ENCODE measurements at regions not wholly inside any gene's neighbourhood (a gene's known extent, or its start where the extent isn't known, plus 50 kb on each side); places are given as distances from the start of the nearest gene placed in this dataset.

DNA sequence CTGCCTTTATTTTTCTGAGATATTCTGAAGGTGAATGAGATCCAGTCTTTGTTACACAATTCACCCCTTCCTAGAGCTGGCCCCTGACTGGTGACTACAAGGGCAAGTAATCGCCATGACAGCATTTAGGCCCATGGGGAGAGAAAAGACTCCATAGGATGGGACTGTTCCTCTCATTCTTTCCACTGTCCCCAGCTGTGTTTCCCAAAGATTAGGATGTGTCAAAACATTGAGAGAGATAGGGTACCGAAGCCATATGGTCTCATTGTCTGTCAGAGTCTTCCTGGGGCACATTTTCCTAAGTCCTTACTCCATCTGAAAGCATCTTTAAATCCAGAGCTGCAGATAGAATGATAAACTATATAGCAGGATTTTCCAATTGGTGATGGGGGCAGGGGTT, 423.5 kb downstream of the OMA1 start:
- no peak for DNase-seq

DNA sequence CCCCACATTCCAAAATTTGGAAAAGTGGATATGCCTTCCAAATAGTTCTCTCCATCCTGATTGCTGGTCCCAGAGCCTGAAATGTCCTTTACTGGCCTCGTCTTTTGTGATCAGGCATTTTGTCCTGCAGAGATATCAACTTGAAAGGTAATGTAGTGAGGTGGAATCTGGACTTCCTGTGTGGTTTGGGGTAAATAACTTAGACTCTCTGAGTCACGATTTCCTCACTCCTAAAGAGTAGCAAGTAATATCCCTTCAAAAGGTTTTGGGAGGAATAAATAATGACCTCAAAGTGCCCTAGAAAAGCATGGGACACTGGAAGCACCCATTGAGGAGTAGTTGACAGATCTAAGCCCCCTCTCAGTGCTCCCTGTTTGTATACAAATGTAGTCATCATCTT, 426.6 kb downstream of the OMA1 start:
- no peak for DNase-seq

- no peak for DNase-seq
Measured at GRCh38 chr1:58116284-58116683, 430.2 kb downstream of the OMA1 start.

DNA sequence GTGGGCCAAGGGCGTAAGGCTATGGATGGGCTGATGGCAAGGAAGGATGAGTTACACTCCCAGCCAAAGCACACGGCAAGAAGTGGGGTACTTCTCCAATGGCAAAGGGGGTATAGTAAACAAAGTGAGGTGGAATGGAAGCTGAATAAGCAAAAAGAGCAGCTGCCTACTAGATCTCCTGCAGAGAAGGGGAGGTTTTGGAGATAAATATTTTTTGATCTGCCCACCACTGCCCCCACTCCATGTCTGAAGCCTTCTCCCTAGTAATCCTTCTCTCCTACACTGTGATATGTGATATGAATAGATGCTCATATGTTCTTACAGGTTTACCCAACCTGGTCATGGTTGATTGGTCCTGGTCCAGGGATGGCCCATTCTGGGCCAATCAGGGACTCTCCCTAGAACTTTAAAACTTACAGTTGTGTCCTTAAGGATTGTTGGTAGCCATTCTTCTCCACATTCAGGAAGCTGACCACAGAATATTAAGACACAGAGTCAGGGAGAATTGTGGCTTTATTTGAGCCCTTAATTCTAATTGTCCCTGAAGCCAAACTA, 436.8 kb downstream of the OMA1 start:
- no peak for DNase-seq

GRCh38 chr1:58108783-58109182, 437.7 kb downstream of the OMA1 start:
- no peak for DNase-seq

DNA sequence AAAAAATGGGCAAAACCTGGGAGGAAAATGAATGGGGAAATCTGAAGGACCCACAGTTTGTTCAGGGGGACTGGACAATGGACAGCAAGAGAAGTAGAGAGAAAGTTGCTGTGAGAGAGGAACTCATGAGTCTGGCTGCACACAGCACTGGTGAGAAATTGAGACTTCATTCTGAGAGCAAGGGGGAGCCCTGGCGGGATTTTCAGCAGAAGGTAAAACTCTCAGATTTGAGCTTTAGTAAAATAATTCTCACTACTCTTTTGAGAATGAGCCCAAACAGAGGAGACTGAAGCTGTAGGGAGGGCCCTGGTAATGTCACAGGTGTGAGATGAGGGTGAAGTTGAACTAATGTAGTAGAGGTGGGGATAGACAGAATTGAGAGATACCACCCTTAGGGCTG, 438.6 kb downstream of the OMA1 start:
- DNase-seq = no peak

DNA sequence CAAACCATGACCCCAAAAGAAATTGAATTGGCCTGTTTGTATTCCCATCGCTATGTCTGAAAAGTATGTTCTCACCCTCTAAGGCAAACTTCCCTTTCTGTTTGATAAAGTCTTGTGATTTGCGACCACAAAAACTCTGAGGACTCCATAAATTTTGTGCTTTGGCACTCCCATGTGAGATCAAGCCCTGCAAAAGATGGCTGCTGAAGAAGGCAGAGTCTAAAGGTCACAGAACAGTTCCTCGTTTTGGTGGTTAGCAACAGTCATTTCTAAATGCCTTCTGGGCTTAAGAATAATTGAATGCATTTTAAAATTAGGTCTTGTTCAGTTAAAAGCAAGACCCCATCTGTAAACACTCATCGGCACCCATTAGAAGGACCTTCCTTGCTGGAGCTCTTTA, 441.6 kb downstream of the OMA1 start:
- no peak for DNase-seq

DNA sequence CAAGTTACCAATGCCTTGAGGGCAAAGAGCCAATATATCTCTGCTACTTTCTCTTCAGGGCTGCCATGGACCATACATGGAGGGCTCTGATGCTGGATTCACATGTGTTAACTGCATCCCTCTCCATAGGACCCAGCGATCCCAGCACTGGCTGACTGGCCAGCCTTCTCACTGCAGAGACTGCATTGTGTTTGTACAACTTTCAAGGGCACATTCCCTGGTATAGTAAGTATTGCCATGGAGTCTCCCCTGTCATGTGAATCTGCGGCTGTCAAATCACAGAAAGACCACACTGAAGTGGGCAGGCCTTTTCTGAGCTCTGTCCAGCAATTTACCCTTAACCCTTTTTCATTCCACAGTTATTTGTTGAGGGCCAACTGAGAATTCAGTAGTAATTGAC, 449.8 kb downstream of the OMA1 start:
- no peak for DNase-seq

- no peak for DNase-seq
Measured at GRCh38 chr1:58095183-58095582, 451.3 kb downstream of the OMA1 start.

DNA sequence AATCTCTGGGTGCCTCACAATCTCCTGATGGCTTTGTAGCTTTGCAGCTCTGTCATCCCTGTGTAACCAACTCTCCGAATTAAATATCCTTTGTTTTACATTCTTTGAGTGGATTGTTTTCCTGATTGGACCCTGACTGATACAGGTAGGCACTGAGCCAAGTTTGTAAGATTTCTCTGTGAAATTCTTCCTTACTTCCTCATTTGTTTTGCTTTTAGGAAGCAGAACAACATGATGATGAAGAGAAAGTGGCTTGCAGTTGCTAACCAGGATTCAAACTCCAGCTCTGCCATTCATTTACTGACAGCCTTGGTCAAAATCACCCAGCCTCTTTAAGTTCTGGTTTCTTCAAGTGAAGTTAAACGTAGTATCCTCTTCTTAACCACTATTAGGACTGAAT, 452.3 kb downstream of the OMA1 start:
- DNase-seq = no peak

GRCh38 chr1:58090640-58091039, 455.9 kb downstream of the OMA1 start:
- DNase-seq = no peak

GRCh38 chr1:58089898-58090534, 456.5 kb downstream of the OMA1 start:
- DNase-seq = no peak

DNA sequence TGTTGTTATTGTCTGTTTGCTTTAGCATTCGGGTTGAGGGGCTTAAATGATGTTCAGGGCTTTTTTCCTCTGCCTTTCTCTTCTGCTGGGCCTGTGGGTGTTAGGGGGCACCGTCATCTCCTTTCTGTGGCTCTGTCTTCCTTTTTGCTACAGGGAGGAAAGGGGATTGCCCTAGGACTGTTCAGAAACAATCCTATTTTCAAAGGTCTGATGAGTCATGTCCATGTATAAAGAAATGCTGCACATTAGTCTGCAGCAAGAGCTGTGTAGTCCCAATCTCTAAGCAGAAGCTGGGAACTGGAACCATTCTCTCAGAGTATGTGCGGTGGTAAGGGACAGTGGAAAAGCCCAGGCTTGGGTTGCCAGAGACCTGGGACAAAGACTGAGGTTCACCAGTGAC, 462.3 kb downstream of the OMA1 start:
- DNase-seq = no peak

DNA sequence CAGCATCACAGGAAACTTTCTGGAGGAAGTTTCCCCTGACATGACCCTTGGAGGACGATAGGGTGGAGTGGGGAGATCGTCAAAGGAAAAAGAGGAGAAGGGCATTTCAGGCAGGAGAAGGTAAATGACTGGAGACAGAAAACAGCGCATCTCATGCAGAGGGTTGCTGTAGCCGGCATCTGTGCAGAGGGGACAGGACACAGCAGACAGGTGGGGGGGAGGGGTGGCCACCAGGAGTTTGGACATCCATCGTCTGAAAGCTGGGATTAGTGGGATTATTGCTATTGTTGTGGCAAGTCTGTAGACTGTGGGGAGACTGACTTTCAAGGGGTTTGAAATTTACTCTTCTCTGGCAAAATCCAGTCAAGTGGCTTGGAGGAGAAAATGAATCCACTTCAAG, 463.9 kb downstream of the OMA1 start:
- no peak for DNase-seq

DNA sequence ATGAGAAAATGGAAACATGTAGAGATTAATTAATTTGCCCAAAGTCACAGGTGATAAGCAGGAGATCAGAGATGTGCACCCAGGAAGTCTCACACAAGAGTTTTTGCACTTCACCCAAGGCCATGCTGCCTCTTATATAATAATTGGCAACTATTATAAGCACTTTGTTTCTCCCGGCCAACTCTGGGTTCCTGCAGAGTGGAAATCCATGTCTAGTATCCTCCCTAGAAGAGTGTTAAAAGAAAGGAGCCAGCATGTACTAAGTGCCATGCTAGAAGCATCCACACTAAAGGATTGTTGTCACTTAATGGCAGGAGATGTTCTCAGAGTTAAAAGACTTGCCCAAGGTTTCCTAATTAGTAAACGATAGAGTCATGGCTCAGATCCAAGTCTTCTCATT, 470.3 kb downstream of the OMA1 start:
- no peak for DNase-seq

DNA sequence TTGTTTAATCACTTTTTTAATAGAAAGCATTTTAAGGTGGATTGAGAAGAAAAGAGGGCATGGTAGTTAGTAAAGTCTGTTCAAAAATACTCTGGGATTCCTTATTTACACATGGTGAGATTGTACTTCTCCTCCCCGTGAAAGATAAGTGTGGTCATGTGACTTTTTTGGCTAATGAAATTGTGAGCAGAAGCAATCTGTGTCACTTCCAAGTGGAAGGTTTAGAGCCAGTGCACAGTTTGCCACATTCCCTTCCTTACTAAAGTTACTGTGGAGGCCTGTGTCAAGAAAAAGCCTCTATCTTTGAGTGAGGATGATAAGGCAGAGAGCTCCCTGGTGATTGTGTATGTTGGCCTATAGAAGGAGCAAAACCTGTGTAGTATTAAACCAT, 471.3 kb downstream of the OMA1 start:
- no peak for DNase-seq

DNA sequence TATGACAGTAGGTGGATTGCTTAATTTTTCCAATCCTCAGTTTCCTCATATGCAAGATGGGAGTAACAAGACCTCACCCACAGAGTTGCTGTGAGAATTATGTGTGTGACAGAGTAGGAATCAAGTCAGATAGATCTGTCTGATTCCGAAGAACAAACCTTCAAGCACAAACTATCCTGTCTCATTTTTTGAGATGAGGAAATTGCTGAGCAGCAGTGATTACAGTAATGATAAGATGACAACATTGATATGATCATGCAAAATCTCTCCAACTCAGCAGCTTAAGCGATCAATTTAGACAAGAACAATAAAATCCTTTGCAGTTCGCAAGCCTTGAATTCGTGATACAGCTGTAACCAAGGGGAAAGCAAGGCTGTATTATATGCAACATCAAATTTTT, 474.1 kb downstream of the OMA1 start:
- no peak for DNase-seq

DNA sequence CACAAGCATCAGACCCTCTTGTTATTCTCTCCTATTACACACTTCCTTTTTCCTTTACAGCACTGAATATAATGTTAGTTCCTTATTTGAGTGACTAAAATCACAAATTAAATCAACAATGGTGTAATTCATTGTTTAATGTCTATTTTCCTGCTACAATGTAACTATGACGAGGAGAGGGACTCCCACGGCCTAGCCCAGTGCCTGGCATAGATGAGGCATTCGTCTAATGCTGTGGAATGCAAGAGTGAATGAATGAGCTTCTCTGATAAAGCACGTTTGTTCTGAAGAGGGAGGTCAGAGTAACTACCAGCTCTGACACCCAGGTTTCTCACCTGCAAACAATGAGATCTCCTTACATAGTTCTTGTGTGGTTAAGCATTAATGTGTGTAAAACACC, 479.4 kb downstream of the OMA1 start:
- DNase-seq = no peak

- no peak for DNase-seq
Measured at GRCh38 chr1:58065520-58065919, 481.0 kb downstream of the OMA1 start.

DNA sequence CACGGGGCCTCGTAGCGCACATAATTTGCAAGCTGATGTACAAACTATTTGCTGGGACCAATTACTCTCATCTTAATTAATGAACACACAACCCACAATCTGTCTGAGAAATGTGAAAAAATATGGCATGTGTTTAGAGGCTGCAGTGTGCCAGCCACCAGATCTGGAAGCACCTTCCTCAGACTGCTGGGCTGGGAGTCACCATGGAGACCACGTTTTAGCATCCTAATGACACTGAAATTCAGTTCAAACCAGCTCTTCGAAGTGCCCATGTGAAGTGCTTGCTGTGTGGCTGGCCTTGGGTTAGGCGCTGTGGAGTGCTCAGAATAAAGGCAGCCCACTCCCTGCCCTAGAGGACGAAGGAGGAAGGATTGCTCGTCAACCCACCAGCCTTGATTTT, 482.4 kb downstream of the OMA1 start:
- no peak for DNase-seq

DNA sequence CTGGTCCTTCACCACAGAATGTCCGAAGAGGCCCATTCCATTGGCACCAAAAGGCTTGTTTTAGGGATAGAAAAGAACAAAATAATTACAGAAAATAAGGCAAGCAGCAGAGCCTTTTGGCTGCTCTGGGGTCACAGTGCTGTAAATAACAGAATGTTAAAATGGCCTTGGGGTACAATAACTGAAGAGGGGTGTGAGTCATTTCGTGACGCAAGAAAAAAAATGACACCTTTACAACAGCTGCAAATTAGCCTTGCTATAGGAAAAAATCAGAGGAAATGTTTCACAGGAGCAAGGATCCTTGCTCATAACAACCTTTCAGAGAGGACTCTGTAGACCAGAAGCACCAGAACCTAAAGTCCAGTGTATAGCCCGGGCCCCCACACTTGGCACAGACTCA, 483.4 kb downstream of the OMA1 start:
- DNase-seq = no peak

DNA sequence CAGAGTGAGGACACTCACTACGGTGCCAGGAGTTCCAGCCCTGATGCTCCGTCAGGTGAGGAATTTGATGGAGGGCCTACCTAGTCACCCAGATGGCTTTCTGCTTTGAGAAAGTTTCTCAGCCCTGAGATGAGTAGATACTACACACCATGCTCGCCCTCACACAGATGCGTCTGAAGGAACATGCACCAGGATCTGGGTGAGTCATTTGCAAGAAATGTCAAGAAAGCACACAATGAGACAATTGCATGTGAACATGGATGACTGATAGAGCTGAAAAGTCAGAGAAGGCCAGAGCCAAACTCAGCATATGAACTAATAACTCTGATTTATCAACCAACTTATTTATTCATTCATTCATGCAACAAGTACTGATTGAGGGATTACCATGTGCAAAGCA, 483.9 kb downstream of the OMA1 start:
- DNase-seq = no peak

- DNase-seq = no peak
Measured at GRCh38 chr1:58060559-58061170, 485.9 kb downstream of the OMA1 start.

DNA sequence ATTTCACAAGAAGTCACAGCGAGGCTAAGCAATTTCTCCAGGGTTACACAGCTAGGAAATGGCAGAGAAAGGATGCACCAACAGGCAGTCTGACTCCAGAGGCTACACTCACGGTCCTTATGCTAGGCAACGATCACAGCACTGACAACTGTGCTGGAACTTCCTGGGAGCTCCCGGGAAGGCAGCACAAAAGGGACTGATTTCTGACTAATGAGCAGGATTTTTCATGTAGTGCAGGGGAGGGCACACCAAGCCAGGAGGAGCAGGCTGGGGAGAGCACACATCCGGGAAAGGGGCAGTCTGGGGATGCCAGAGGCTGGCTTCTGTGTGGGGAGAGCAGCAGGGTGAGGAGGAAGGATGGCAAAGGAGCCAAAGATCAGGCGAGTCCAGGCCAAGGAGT, 486.7 kb downstream of the OMA1 start:
- DNase-seq = no peak

DNA sequence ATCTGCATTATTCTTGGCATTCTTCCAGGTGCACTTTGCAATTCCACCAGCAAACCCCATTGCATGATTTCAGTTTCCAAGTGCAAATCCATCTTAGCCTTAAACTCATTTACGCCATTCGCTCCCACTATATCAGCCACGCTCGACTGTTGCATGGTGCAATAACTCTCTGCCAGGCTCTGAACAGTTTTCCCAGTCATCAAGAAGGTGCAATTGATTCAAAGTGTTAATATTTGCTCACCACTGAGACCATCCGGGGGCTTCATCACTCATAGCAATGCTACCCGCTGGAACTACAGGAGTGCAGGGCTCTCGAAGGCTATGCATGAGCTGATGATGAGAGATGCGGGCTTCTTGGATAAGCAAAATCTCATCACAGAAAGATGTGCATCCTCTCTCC, 488.2 kb downstream of the OMA1 start:
- no peak for DNase-seq
